ENCODE measurements at regions not wholly inside any gene's neighbourhood (a gene's known extent, or its start where the extent isn't known, plus 50 kb on each side); places are given as distances from the start of the nearest gene placed in this dataset.

- Histone ChIP-seq H3K27me3 (ENCODE audit: insufficient read depth, low read length, poor library complexity, severe bottlenecking) (no peaks in the 10 kb centered on the region), H3K4me2 (ENCODE audit: low read depth, low read length, poor library complexity, severe bottlenecking) (no peak overlapping the region), H4K20me1 (ENCODE audit: insufficient read depth, low read length, poor library complexity, severe bottlenecking) (no peaks in the 10 kb centered on the region), H3K9ac (ENCODE audit: low read depth, low read length, poor library complexity, severe bottlenecking) (no peak overlapping the region), H3K9me2 (replicated peaks; ENCODE audit: low read depth, low read length) (no peaks in the 10 kb centered on the region), H3K4me3 (ENCODE audit: low read length, poor library complexity, severe bottlenecking) (no peak overlapping the region), H2AFZ (ENCODE audit: low read length) (0 out of 2 replicates have a peak overlapping the region, but pooled peaks have one; percentile 80), H3K79me2 (ENCODE audit: insufficient read depth, low read length) (no peaks in the 10 kb centered on the region), H3K36me3 (ENCODE audit: insufficient read depth, low read length) (no peaks in the 10 kb centered on the region), H3K9me3 (ENCODE audit: insufficient read depth, low read depth, low read length) (no peaks in the 10 kb centered on the region), H3F3A (ENCODE audit: low read depth) (no peaks in the 10 kb centered on the region), H3K4me1 (ENCODE audit: insufficient read depth, low read length, poor library complexity, severe bottlenecking) (peaks cover 2% of the 10 kb centered on the region)
- no peak for TF ChIP-seq CTCF (conservative IDR thresholded peaks at IDR 0.05; ENCODE audit: low read length)
- no peak for TF ChIP-seq EZH2phosphoT487 (IDR thresholded peaks at IDR 0.05; ENCODE audit: borderline replicate concordance)
Measured at GRCh38 chr14:94690486-94690885, 78.3 kb downstream of the SERPINA3 start.

GRCh38 chr14:94689985-94690400, 77.8 kb downstream of the SERPINA3 start:
- no peaks in the 10 kb centered on the region for H4K20me1 ChIP-seq (ENCODE audit: insufficient read depth, low read length, poor library complexity, severe bottlenecking)
- H3F3A ChIP-seq (ENCODE audit: low read depth) = no peaks in the 10 kb centered on the region
- peak overlapping the region; percentile 80 for H2AFZ ChIP-seq (ENCODE audit: low read length)
- no peaks in the 10 kb centered on the region for H3K9me3 ChIP-seq (ENCODE audit: insufficient read depth, low read depth, low read length)
- no peaks in the 10 kb centered on the region for H3K27me3 ChIP-seq (ENCODE audit: insufficient read depth, low read length, poor library complexity, severe bottlenecking)
- no peaks in the 10 kb centered on the region for H3K9me2 ChIP-seq (replicated peaks; ENCODE audit: low read depth, low read length)
- H3K36me3 ChIP-seq (ENCODE audit: insufficient read depth, low read length) = no peaks in the 10 kb centered on the region
- H3K79me2 ChIP-seq (ENCODE audit: insufficient read depth, low read length) = no peaks in the 10 kb centered on the region
- peaks cover 2% of the 10 kb centered on the region for H3K4me1 ChIP-seq (ENCODE audit: insufficient read depth, low read length, poor library complexity, severe bottlenecking)
- no peak overlapping the region for H3K9ac ChIP-seq (ENCODE audit: low read depth, low read length, poor library complexity, severe bottlenecking)
- no peak overlapping the region for H3K4me2 ChIP-seq (ENCODE audit: low read depth, low read length, poor library complexity, severe bottlenecking)
- TF ChIP-seq CTCF (conservative IDR thresholded peaks at IDR 0.05; ENCODE audit: low read length) (no peak), EZH2phosphoT487 (IDR thresholded peaks at IDR 0.05; ENCODE audit: borderline replicate concordance) (no peak)
- no peak overlapping the region for H3K4me3 ChIP-seq (ENCODE audit: low read length, poor library complexity, severe bottlenecking)

GRCh38 chr14:94689218-94689984, 77.2 kb downstream of the SERPINA3 start:
- no peaks in the 10 kb centered on the region for H3K9me2 ChIP-seq (replicated peaks; ENCODE audit: low read depth, low read length)
- no peak overlapping the region for H3K4me3 ChIP-seq (ENCODE audit: low read length, poor library complexity, severe bottlenecking)
- peak overlapping the region; percentile 80 for H2AFZ ChIP-seq (ENCODE audit: low read length)
- no peaks in the 10 kb centered on the region for H4K20me1 ChIP-seq (ENCODE audit: insufficient read depth, low read length, poor library complexity, severe bottlenecking)
- H3F3A ChIP-seq (ENCODE audit: low read depth) = no peaks in the 10 kb centered on the region
- TF ChIP-seq CTCF (conservative IDR thresholded peaks at IDR 0.05; ENCODE audit: low read length) = peak; percentile 91
- TF ChIP-seq EZH2phosphoT487 (IDR thresholded peaks at IDR 0.05; ENCODE audit: borderline replicate concordance) = no peak
- H3K9me3 ChIP-seq (ENCODE audit: insufficient read depth, low read depth, low read length) = no peaks in the 10 kb centered on the region
- no peaks in the 10 kb centered on the region for H3K27me3 ChIP-seq (ENCODE audit: insufficient read depth, low read length, poor library complexity, severe bottlenecking)
- H3K79me2 ChIP-seq (ENCODE audit: insufficient read depth, low read length) = no peaks in the 10 kb centered on the region
- peaks cover 2% of the 10 kb centered on the region for H3K4me1 ChIP-seq (ENCODE audit: insufficient read depth, low read length, poor library complexity, severe bottlenecking)
- H3K9ac ChIP-seq (ENCODE audit: low read depth, low read length, poor library complexity, severe bottlenecking) = no peak overlapping the region
- no peak overlapping the region for H3K4me2 ChIP-seq (ENCODE audit: low read depth, low read length, poor library complexity, severe bottlenecking)
- no peaks in the 10 kb centered on the region for H3K36me3 ChIP-seq (ENCODE audit: insufficient read depth, low read length)
